IPS-20b (cell line): ENCODE measurements at regions not wholly inside any gene's neighbourhood (a gene's known extent, or its start where the extent isn't known, plus 50 kb on each side); places are given as distances from the start of the nearest gene placed in this dataset.

Experiments
- H3K27ac ChIP-seq: one replicate; pipeline ENCODE4 v1.5.1; 2013; ENCODE audit warnings: low read length
- H3K27me3 ChIP-seq: 2 replicates; pipeline ENCODE4 v1.6.1; 2013; ENCODE audit warnings: mild to moderate bottlenecking, low read length, inconsistent platforms; ENCODE audit not compliant: insufficient read depth
- H3K36me3 ChIP-seq: 2 replicates; pipeline ENCODE4 v1.6.1; 2013; ENCODE audit warnings: low read depth, mild to moderate bottlenecking, inconsistent platforms, low read length, moderate library complexity; ENCODE audit not compliant: insufficient read depth
- H3K4me1 ChIP-seq: 2 replicates; pipeline ENCODE4 v1.6.1; 2013; ENCODE audit warnings: mild to moderate bottlenecking, control low read depth, inconsistent platforms, low read length, moderate library complexity; ENCODE audit not compliant: insufficient read depth
- H3K4me3 ChIP-seq: 2 replicates; pipeline ENCODE4 v1.5.1; 2013; ENCODE audit warnings: mild to moderate bottlenecking, low read length, inconsistent platforms
- H3K9ac ChIP-seq: 2 replicates; pipeline ENCODE4 v1.6.1; 2013; ENCODE audit warnings: low read depth, mild to moderate bottlenecking, inconsistent platforms, low read length, moderate library complexity
- H3K9me3 ChIP-seq: 2 replicates; pipeline ENCODE4 v1.6.1; 2013; ENCODE audit warnings: mild to moderate bottlenecking, low read depth, low read length, inconsistent platforms; ENCODE audit not compliant: insufficient read depth

- Histone ChIP-seq H3K9ac (no peak overlapping the region), H3K27ac (no peak overlapping the region), H3K36me3 (no peaks in the 10 kb centered on the region), H3K9me3 (no peaks in the 10 kb centered on the region), H3K4me1 (no peaks in the 10 kb centered on the region), H3K27me3 (no peaks in the 10 kb centered on the region), H3K4me3 (no peak overlapping the region)
Measured at GRCh38 chr16:80167657-80168390, 373.0 kb upstream of the DYNLRB2 start.

- no peak overlapping the region for H3K9ac ChIP-seq
- no peak overlapping the region for H3K4me3 ChIP-seq
- H3K27ac ChIP-seq: no peak overlapping the region
- H3K36me3 ChIP-seq: no peaks in the 10 kb centered on the region
- no peaks in the 10 kb centered on the region for H3K27me3 ChIP-seq
- no peaks in the 10 kb centered on the region for H3K9me3 ChIP-seq
- H3K4me1 ChIP-seq: no peaks in the 10 kb centered on the region
Measured at GRCh38 chr16:80166082-80166481, 374.7 kb upstream of the DYNLRB2 start.

- no peaks in the 10 kb centered on the region for H3K36me3 ChIP-seq
- no peak overlapping the region for H3K4me3 ChIP-seq
- H3K27me3 ChIP-seq: no peaks in the 10 kb centered on the region
- H3K9me3 ChIP-seq: no peaks in the 10 kb centered on the region
- no peak overlapping the region for H3K27ac ChIP-seq
- no peak overlapping the region for H3K9ac ChIP-seq
- no peaks in the 10 kb centered on the region for H3K4me1 ChIP-seq
Measured at GRCh38 chr16:80164966-80165550, 375.7 kb upstream of the DYNLRB2 start.

- H3K4me3 ChIP-seq: no peak overlapping the region
- H3K9me3 ChIP-seq: no peaks in the 10 kb centered on the region
- H3K36me3 ChIP-seq: no peaks in the 10 kb centered on the region
- H3K27me3 ChIP-seq: no peaks in the 10 kb centered on the region
- no peaks in the 10 kb centered on the region for H3K4me1 ChIP-seq
- no peak overlapping the region for H3K27ac ChIP-seq
- no peak overlapping the region for H3K9ac ChIP-seq
Measured at GRCh38 chr16:80163339-80163738, 377.5 kb upstream of the DYNLRB2 start.

- Histone ChIP-seq H3K27me3 (no peaks in the 10 kb centered on the region), H3K4me3 (no peak overlapping the region), H3K27ac (no peak overlapping the region), H3K36me3 (no peaks in the 10 kb centered on the region), H3K9ac (no peak overlapping the region), H3K4me1 (no peaks in the 10 kb centered on the region), H3K9me3 (no peaks in the 10 kb centered on the region)
Measured at GRCh38 chr16:80161799-80162739, 378.7 kb upstream of the DYNLRB2 start.

GRCh38 chr16:80158766-80159165, 382.0 kb upstream of the DYNLRB2 start:
- no peaks in the 10 kb centered on the region for H3K36me3 ChIP-seq
- H3K4me1 ChIP-seq: no peaks in the 10 kb centered on the region
- no peaks in the 10 kb centered on the region for H3K27me3 ChIP-seq
- no peaks in the 10 kb centered on the region for H3K9me3 ChIP-seq
- H3K9ac ChIP-seq: no peak overlapping the region
- H3K4me3 ChIP-seq: no peak overlapping the region
- no peak overlapping the region for H3K27ac ChIP-seq

GRCh38 chr16:80151722-80152111, 389.1 kb upstream of the DYNLRB2 start:
- H3K4me3 ChIP-seq: no peak overlapping the region
- H3K9me3 ChIP-seq: no peaks in the 10 kb centered on the region
- H3K27me3 ChIP-seq: no peaks in the 10 kb centered on the region
- no peak overlapping the region for H3K9ac ChIP-seq
- no peaks in the 10 kb centered on the region for H3K4me1 ChIP-seq
- no peak overlapping the region for H3K27ac ChIP-seq
- no peaks in the 10 kb centered on the region for H3K36me3 ChIP-seq

- Histone ChIP-seq H3K36me3 (no peaks in the 10 kb centered on the region), H3K4me1 (no peaks in the 10 kb centered on the region), H3K27ac (no peak overlapping the region), H3K4me3 (no peak overlapping the region), H3K9me3 (no peaks in the 10 kb centered on the region), H3K9ac (no peak overlapping the region), H3K27me3 (no peaks in the 10 kb centered on the region)
Measured at GRCh38 chr16:80150978-80151721, 389.6 kb upstream of the DYNLRB2 start.

GRCh38 chr16:80148826-80149225, 392.0 kb upstream of the DYNLRB2 start:
- no peak overlapping the region for H3K9ac ChIP-seq
- no peaks in the 10 kb centered on the region for H3K4me1 ChIP-seq
- no peak overlapping the region for H3K27ac ChIP-seq
- H3K4me3 ChIP-seq: no peak overlapping the region
- no peaks in the 10 kb centered on the region for H3K36me3 ChIP-seq
- no peaks in the 10 kb centered on the region for H3K9me3 ChIP-seq
- H3K27me3 ChIP-seq: no peaks in the 10 kb centered on the region

GRCh38 chr16:80147026-80147655, 393.7 kb upstream of the DYNLRB2 start:
- Histone ChIP-seq H3K4me3 (no peak overlapping the region), H3K36me3 (no peaks in the 10 kb centered on the region), H3K27ac (no peak overlapping the region), H3K27me3 (no peaks in the 10 kb centered on the region), H3K4me1 (no peaks in the 10 kb centered on the region), H3K9ac (no peak overlapping the region), H3K9me3 (peaks cover 9% of the 10 kb centered on the region)

- no peaks in the 10 kb centered on the region for H3K36me3 ChIP-seq
- H3K4me1 ChIP-seq: no peaks in the 10 kb centered on the region
- no peak overlapping the region for H3K4me3 ChIP-seq
- H3K9ac ChIP-seq: no peak overlapping the region
- H3K27me3 ChIP-seq: no peaks in the 10 kb centered on the region
- peaks cover 10% of the 10 kb centered on the region for H3K9me3 ChIP-seq
- H3K27ac ChIP-seq: no peak overlapping the region
Measured at GRCh38 chr16:80144191-80144590, 396.6 kb upstream of the DYNLRB2 start.
